ENCODE measurements at regions not wholly inside any gene's neighbourhood (a gene's known extent, or its start where the extent isn't known, plus 50 kb on each side); places are given as distances from the start of the nearest gene placed in this dataset.

GRCh38 chr7:41792120-41792519 lies 89.2 kb upstream of the INHBA start:
- no peak overlapping the region for H3K9ac ChIP-seq (ENCODE audit: low read depth in 2 of 2, low read length in 2 of 2)
- H3K9me3 ChIP-seq = no peaks in the 10 kb centered on the region
- H3K27me3 ChIP-seq = no peaks in the 10 kb centered on the region
- TF ChIP-seq, protein P1, sequence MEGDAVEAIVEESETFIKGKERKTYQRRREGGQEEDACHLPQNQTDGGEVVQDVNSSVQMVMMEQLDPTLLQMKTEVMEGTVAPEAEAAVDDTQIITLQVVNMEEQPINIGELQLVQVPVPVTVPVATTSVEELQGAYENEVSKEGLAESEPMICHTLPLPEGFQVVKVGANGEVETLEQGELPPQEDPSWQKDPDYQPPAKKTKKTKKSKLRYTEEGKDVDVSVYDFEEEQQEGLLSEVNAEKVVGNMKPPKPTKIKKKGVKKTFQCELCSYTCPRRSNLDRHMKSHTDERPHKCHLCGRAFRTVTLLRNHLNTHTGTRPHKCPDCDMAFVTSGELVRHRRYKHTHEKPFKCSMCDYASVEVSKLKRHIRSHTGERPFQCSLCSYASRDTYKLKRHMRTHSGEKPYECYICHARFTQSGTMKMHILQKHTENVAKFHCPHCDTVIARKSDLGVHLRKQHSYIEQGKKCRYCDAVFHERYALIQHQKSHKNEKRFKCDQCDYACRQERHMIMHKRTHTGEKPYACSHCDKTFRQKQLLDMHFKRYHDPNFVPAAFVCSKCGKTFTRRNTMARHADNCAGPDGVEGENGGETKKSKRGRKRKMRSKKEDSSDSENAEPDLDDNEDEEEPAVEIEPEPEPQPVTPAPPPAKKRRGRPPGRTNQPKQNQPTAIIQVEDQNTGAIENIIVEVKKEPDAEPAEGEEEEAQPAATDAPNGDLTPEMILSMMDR (IDR thresholded peaks at IDR 0.05) = no peak
- no peaks in the 10 kb centered on the region for H3K4me1 ChIP-seq
- intact Hi-C loops (cut with DNase I) = no loop called here
- no peak overlapping the region for H3K27ac ChIP-seq
- no peaks in the 10 kb centered on the region for H3K36me3 ChIP-seq
- DNase-seq = no peak
- no peak overlapping the region for H3K4me3 ChIP-seq

DNA sequence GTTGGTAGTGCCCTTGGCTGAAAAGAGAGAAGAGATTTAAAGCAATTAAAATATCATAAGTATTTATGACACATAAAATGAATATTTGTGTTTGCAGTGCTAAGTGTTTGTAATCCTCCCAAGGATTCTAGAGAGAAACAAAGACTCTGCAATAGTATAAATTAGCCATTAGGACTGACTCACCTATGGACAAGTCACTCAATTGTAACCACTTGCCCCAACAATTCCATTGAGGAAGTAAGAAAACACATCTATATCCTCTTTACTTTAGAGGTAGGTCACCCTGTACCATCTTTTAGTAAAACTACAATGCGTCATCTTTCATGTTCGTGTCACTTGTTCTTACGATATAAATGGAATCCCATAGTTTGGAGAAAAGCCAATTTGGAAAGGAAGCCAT lies 85.7 kb upstream of the INHBA start:
- Histone ChIP-seq H3K36me3 (no peaks in the 10 kb centered on the region), H3K27ac (no peak overlapping the region), H3K4me3 (no peak overlapping the region), H3K4me1 (no peaks in the 10 kb centered on the region), H3K9ac (ENCODE audit: low read depth in 2 of 2, low read length in 2 of 2) (no peak overlapping the region), H3K9me3 (no peaks in the 10 kb centered on the region), H3K27me3 (no peaks in the 10 kb centered on the region)
- TF ChIP-seq, protein P1 (IDR thresholded peaks at IDR 0.05) = no peak
- intact Hi-C loops (cut with DNase I) = no loop called here
- DNase-seq = no peak

DNA sequence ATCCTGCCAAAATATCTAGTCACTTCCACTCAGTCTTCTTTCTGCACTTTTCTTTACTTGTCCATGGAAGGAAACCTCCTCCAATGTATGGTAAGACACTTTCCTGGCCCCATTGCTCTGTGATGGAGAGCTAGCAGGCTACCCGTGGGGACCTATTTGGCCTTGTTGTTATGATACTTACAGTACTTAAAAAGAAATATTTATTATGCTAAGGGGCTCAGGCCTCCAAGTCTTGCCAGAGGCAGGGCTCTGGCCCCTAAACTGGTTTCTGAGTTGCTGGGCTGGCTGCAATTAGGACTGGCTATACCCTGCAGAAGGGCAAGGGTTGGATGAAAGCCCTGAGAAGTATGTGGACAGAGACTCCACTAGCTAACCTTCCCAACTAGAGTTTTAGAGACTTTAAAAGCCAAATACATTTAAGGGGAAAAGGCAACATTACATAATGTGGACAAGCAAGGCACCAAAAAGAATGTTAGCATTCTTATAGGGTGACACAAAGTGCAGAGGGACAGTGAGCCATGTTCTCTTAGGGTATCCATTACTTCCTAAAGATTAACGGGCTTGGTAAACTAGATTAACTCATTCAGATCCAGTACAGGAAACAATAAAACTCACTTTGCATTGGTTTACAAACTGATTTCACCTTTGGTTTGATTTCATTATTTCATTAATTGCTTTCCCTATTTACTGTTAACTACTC lies 84.9 kb upstream of the INHBA start:
- TF ChIP-seq, protein P1 (IDR thresholded peaks at IDR 0.05) = no peak
- Histone ChIP-seq H3K27ac (no peak overlapping the region), H3K9ac (ENCODE audit: low read depth in 2 of 2, low read length in 2 of 2) (no peak overlapping the region), H3K4me1 (no peaks in the 10 kb centered on the region), H3K4me3 (no peak overlapping the region), H3K36me3 (no peaks in the 10 kb centered on the region), H3K27me3 (no peaks in the 10 kb centered on the region), H3K9me3 (no peaks in the 10 kb centered on the region)
- intact Hi-C loops (cut with DNase I) = no loop called here
- no peak for DNase-seq

DNA sequence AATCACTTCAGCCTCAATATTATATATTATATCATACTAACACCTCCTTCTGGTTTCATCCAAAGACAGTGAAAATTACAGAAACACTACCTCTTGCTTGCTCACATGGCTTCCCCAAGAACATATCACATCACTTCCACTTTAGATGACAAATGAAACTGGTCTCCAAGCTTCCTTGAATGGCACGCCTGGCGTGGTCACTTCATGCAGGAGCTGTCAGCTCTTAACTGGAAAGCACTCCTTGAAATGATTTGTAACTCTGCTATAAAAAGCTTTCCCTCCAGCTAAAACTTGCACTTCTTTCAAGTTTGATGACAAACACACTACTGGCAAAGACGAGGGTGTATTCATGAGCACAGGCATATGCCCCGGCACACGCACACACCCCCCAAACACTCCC lies 84.1 kb upstream of the INHBA start:
- Histone ChIP-seq H3K27ac (no peak overlapping the region), H3K36me3 (no peaks in the 10 kb centered on the region), H3K4me3 (no peak overlapping the region), H3K27me3 (no peaks in the 10 kb centered on the region), H3K4me1 (no peaks in the 10 kb centered on the region), H3K9me3 (no peaks in the 10 kb centered on the region), H3K9ac (ENCODE audit: low read depth in 2 of 2, low read length in 2 of 2) (no peak overlapping the region)
- DNase-seq = no peak
- TF ChIP-seq, protein P1 (IDR thresholded peaks at IDR 0.05) = no peak
- intact Hi-C loops (cut with DNase I) = no loop called here

- Histone ChIP-seq H3K4me1 (no peaks in the 10 kb centered on the region), H3K9me3 (no peaks in the 10 kb centered on the region), H3K4me3 (no peak overlapping the region), H3K9ac (ENCODE audit: low read depth in 2 of 2, low read length in 2 of 2) (no peak overlapping the region), H3K27me3 (no peaks in the 10 kb centered on the region), H3K36me3 (no peaks in the 10 kb centered on the region), H3K27ac (no peak overlapping the region)
- DNase-seq = no peak
- TF ChIP-seq, protein P1 (IDR thresholded peaks at IDR 0.05) = no peak
- intact Hi-C loops (cut with DNase I) = no loop called here
These were observed 83.5 kb upstream of the INHBA start for GRCh38 chr7:41786404-41786803.
